ENCODE measurements at regions not wholly inside any gene's neighbourhood (a gene's known extent, or its start where the extent isn't known, plus 50 kb on each side); places are given as distances from the start of the nearest gene placed in this dataset.

DNA sequence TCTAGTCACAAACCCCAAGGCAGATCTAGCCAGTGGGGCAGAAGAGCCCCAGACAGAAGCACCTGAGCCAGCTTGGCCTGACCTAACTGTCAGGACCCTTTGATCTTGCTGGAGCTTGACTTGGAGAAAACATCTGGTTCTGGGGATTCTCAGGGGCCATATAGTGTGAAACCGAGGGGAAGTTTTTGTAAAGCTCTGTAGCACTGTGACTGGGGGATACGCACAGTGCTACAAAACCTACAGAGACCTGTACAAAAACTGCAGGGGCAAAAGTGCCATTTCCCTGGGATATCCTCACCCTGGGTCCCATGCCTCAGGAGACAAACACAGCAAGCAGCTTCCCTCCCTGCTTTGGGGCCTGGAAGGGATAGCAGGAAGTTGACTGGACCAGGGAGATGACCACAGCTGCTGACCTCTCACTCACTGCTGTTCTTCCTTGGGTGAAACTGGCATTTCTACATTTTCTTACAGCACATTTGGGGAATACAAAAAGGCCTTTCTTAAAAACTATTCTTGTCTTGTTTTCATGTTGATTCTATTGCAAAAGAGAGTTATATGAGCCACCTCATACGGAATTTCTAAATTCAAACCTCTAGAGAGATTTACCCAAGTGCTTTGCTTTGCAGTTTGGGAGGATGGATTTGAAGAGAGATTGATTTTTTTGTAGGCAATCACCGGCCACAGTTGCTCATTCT, 140.0 kb downstream of the DAD1 start:
- no peak for DNase-seq

DNA sequence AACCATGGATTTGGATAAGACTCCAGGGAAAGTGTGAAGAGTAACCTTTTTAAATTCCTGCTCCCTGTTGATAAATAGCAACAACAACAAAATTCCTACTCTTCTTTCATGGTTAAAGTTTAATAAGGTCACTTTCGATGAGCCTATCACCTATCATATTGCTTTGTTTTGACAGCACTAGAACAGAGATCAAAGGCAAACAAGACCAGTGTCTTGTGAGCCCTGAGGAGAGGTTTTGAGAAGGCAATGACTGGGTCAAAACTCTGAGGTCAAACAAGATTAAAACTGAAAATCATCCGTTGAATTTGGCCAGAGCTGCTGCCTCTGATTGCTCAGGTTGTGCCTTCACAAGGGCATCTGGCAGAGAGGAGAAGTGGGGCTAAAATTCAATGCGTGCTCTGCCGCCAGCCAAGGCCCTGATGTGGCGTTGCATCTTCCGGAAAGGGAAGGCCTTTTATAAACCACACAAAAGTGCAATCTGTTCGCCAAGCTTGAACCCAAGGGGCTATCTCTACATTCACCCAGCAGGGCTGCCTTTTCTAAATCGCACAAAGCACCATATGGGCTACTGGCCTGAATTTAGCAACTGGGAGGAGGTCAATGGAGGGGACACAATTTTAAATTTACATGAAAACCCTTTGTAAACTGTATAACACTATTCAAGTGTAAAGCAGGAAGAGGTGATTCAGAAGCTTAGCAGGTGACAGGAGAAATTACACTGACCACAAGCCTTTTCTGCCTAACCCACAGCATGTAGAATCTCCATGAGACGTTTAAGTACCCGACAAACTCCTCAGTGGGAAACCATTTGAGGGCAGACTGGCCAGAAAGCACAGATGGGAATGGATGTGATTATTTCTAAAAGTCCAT, 140.8 kb downstream of the DAD1 start:
- DNase-seq: no peak

DNA sequence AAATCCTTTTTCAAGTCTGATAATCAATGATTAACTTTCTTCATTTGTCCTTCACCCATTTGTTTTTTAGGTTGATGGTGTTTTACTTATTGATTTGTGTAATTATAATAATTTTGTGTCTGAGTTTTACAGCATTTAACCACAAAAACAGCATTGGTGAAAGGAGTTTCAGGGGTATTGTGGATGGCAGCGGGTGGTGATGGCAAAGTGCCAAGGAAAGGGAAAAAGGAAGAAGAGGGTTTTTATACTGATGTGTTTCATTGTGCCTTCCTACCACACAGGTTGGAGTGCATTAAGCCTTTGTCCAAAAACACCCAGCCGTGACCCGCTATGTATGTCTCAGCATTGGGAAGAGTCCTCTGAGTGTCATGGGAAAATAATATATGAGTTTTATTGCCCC, 150.3 kb downstream of the DAD1 start:
- no peak for DNase-seq

DNA sequence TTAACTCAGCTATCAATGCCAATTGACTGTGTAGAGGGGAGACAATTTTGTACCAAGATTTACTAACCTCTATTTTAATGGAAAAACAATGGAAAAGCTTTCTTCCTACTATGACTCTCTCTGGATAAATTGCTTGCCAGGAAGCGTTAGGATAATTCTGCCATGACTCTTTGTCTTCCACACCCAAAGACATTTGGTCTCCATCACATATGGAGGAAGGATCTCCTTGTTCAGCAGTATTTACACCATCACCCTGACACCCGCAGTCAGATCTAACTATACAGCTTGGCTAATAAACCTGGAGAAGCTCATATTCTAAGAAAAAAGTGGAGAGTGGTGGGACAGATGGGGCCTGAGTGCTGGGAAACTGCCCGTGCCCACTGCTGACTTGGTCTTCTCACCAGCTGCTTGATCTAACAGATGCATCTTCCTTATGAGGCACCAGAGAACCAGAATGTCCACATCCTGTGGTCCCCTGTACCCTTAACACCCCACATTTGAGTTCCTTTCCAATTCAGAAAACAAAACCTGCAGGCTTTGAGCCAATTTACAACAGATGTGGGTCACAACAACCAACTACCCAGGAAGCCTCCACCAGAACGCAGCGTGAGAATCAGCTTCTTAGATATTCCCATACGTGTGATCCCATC, 154.0 kb downstream of the DAD1 start:
- no peak for DNase-seq

DNA sequence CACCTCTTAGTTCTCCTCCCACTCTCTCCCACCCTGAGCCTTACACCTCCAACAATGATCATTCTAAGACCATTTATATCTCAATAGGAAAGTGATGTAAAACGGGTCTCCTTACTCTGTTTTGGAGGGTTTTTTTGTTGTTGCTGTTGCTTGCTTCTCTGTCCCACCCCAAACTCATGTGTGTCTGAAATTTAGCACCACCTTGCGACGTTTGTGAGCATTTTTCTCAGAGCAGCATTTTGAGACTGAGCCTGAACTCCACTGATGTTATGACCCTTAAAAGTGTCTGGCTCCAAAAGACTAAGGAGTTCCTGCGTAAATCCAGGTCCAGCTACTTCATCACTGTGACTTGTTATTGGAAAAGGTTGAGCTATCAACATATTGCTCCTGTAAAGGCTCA, 155.0 kb downstream of the DAD1 start:
- DNase-seq: no peak

DNA sequence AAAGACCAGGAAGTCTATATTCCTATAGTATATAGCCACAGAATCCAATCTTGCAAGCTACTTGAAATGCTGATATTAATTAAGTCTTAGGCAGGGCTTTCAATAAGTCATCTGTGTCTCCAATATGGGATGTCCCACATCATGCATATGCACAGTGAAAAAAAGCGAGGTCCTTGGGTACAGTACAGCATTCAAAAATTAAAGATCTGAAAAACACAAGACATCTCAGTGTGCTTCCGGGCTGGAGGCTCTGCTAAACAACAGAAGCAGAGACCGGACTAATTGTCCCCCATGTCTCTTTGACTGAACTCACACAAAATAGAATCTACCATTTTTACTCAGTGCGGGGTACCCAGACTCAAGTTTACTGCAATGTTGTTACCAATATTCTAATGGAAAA, 156.0 kb downstream of the DAD1 start:
- DNase-seq: no peak

DNA sequence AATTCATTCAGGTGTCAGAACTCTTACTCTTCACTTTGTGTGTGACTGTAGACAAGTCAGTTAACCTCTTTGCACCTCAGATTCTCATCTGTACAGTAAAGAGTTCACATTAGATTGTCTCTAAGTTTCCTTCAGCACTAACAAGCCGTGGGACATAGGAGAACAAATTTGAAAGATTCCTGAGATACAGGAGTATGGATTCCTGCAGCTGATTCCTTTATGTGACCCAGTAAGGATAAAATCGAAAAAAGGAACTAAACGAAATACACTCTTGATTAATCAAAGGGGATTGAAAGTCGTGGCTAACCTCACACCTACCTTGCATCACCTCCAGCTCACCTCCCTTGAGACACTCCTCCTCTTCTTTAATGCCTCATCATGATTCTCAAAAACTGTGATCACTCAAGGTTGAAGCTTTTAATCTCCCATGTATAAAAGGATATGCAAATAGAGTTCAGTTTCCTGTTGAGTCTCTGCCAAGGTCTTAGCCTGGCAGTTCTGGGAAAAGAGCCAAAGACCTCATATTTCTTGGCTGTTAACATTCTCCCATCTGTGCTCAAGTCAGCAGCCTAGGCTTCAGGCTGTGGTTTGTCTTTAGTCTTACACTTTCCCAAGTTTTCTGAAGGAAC, 156.6 kb downstream of the DAD1 start:
- DNase-seq: no peak

DNA sequence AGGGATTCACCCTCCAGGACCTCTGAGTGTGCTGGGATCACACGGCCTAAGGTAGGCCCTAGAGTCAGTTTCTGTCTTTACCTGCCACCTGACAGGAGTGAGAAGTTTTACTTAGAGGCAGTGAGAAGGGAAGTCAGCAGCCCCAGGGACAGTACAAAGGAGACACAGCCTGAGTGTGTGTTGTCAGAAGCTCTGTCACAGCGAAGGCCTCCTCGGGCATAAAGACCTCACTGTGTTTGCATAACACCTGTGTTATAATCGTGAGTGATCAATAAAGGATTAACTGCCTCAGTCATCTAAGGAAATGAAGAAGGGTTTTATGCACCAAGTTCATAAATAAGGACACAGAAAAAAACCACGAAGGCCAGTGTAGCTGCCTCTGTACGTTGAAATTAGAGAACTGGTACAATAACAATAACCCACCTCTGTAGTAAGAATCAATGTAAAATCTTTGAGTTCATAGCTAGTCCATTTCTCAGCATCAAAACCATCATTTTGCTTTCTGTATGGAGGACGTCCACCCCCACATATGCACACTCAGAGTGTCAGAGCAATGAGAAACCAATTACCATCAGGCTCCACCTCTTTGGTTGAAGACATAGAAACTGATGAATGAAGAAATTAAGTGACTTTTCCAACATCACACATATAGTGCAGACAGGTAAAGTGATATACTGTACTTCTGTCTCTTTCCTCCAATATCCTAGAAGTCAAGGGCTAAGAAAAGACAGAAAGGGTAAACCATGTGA, 159.3 kb downstream of the DAD1 start:
- no peak for DNase-seq

DNA sequence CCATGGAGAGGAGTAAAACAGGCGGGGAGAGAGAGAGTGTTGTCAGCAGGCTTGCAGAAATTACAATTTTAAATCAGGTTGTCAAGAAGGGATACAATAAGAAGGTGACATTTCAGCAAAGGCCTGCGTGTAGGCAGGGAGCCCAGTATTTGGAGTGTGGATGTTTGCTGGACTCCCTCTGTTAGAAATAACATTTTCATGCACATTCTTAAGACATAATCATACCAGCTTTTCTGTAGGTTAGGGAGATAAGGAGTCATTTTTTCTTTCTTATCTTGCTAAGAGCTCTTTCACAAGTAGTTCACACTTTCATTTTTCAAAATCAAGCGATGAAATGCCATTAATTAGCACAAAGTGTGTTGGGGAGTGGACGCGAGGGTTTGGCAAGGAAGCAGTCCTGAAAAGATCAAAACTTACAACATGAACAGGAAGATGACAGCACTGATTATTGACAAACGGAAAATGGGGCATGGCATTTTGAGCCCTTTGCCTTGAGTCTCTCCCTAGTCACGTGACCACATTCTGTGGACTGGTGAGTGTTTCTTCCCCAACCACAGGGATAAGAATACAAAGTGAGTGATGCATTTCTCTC, 160.2 kb downstream of the DAD1 start:
- no peak for DNase-seq

DNA sequence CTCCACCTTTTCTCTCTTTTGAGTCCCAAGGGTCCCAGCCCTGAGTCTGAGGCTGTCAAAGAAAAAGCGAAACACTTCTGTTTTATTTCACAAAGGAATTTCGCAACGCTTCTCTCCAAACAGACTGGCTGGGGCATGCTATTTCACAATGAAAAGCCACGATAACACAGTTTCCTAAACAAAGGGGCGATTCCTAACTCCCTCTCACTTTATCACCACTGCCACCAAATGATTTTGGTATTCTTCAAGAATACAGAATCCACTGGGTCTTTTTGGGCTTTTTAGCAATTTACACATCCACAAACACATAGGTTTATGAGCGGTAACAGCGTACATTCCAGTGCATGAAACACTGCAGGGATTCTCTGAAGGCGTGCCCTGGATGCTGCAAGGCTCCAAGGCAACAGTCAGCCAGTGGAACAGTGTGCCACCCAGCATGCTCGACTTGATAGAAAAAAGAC, 161.2 kb downstream of the DAD1 start:
- no peak for DNase-seq

DNA sequence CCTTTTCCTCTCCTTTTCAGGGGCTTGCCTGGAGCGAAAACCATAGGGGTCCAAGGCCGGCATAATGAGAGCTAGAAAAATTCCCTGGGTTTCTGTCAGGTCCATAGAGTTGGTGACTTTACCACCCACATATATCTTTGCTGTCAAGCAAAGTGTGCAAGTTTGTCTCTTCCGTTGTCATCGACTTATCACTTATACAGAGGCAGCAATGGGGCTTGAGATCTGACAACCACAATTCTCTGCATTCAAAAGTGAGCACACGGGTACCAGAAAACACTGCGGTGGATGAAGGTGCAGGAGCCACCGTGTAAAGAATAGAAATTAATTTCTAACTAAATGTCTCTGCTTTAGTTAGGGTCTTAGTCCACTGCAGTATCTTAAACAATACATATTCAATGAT, 162.3 kb downstream of the DAD1 start:
- no peak for DNase-seq

DNA sequence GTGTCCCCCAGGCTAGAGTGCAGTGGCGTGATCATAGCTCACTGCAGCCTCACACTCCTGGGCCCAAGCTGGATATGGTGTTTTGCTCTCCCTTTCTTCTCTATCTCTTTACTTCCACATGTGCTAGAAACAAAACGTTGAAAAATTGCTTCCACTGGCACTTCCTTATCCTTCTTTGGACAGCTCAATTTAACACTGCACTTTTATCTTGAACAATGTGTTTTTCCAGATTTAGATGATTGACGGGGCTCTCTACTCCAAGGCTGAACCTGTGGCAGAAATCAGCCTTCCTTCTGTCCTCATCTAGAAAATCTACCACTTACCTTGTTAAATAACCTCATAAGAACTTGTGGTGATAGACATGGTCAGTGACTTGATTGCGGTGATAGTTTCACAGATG, 165.1 kb downstream of the DAD1 start:
- no peak for DNase-seq

DNA sequence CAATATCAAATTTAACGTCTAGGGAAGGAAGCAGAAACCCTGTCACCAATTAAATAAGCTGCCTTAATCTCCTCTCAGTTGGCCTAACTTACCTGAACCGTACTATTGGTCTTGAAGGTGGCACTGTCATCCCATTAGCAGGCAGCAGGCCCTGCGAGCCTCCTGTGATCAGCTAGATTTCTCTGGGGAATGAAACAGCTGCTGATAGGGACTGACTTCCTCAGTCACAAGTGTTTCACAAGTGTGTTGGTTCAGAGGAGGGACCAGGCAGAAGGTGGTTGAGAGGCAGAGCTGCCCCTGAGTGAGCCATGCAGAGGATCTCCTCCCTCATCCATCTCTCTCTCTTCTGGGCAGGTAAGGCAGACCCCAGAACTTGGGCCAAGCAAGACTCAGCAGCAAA, 166.8 kb downstream of the DAD1 start:
- DNase-seq: no peak

DNA sequence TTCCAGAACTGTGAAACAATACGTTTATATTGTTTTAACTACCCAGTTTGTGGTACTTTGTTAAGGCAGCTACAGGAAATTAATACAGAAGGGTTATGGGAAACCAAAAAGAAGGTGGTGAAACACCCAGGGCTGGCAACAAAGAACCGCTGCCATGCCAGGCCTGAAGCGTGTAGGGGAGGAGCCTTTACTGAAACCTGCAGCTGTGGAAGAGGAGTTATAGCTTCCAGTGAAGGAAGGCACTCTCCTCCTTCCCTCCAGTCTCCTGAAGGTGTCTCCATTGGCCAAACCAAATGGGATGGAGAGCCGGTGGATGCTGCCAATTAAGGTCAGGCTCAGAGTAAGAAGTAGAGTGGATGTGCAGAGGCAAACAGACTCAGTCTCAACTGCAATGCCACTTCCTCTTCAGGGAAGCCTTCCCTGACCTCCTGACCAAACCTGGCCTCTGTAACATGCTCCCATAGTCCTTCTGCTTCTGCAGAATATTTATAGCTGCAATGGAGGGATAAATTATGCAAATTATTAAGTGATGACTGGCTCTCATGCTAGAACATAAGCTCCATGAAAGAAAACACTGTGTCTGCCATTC, 168.3 kb downstream of the DAD1 start:
- no peak for DNase-seq

DNA sequence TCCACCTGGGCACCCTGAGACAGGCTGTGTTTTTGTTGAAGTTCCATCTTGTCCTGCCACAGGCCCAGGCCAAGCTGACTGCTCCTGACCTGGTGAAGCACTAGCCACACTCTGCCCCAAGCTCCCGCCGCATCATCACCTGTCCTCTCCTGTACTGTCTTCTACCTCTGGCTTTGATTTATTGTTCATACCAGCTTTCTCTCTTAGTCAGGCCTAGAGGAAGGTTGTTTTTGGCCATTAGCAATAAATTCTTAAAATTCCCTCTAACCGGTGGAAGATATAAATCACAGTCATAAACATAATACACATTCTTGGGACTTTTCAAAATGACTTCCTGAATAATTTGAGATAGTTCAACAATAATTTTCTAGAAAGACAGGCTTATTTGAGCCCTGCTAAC, 169.4 kb downstream of the DAD1 start:
- DNase-seq: no peak

DNA sequence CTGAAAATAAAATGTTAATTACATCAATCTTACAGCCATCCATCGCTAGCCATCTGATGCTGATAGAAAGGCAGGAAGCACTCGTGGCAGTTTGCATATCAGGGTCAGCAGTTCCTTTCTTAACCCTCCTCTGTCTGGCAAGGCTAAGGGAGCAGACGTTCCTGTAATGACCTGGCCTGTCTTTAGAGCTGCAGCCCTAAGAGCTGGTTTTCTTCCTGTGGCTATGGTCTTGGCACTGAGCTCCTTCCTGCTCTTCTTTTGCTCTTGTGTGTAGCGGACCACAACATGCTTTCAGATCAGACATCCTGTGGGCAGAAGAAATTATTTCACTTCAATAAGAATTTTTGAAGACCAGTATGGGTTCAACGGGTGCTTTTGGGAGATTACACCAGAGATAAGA, 170.4 kb downstream of the DAD1 start:
- DNase-seq: no peak

DNA sequence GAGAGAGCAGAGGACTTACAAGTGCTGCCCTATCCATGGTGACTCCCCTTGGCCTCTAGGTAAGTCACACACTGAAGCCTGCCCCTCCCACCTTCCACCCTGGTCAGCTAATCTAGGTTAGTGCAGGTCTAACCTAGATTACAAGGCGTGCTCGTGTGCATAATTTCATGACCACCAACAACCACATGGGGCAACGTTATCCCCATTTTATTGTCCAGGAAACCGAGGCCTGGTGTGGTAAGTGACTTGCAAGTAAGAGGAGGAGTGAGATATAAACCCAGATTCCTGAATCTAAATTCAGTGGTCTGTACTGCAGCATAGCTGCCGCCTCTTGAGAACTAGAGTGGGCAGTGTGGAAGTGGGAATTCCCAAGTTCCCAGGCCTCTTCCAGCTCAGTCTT, 171.1 kb downstream of the DAD1 start:
- DNase-seq: no peak

DNA sequence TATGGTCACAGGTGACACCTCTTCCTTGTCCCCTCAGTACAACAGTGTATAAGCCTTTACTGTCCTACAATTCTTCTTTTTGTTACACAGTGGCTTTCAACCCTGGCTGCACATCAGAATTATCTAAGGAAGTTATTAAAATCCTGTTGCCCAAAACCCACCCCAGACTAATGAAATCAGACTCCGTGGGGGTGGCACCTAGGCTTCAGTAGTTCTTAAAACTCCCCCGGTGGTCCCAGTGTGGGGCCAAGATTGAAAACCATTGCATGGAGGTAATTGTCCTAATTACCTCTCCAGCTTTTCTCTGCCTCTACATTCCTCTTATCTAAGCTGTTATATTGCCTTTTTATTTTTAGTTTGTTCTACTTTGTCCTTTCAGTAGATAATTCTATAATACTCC, 172.8 kb downstream of the DAD1 start:
- DNase-seq: no peak

DNA sequence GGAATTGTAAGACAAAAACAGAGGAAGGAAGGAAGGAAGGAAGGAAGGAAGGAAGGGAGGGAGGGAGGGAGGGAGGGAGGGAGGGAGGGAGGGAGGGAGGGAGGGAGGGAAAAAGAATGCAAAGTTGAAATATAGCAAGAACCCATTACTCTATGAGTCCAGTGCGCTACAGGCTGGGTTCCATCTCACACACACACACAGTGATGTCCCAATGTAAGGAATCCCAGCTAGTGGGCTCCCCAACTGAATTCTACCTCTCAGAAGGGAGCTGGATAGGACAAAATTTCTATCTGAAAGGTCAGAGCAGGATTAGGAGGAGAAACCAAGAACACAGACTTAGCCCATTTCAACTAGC, 173.4 kb downstream of the DAD1 start:
- DNase-seq: no peak

DNA sequence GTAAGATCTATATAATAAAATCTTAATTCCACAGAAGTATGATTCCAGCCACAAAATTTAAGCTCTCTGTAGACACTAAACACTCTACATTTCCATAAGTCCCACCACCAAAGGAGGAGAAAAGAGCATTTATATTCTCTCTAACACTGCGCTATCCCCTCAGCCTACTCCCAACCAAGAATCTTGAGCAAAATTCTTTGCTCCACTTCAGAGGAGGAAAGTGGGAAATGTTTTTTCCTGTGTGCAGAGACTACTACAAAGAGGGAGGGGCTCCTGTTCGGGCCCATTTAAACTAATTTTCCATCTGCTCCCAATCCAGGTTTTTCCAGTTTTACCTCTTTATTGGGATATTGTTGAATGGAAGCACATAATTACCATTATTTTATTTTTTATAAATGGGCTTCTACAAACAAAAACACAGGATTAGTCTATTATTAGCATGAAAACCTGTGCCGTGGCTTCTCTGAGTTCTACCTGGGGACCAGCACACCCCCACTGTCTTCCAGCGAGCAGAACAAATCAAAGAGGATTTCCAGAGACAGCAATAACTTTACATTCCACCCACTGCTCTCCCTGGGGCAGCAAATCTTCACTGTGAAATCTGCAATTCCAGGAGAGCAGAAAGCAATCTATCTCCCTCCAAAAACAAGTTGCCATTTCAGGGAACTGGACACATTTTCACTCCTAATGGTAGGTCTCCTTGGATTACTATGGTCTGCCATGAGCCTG, 174.0 kb downstream of the DAD1 start:
- DNase-seq: no peak

DNA sequence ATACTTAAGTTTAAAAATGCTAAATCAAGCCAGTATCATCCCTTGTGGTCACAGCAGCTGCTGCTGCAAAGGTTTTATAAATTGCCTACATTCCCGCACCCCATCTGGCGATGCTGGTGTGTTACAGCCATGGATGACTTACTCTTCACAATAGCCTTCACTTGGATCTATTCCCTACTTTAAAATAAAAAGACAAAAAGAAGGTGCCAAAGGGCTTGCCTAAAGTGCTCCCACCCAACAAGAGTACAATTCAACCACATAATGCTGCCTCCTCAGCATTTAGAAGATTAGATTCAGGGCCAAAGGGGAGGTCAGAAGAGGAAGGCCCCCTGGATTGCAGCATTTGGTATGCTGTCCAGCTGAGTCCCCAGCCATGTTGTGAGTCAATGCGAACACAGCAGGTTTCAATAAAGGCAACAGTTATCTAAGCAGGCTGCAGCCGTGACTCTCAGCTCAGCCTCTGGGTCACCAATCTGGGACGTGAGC, 176.1 kb downstream of the DAD1 start:
- DNase-seq: no peak

Data from stimulated activated CD4-positive, alpha-beta T cell treated with anti-CD3 and anti-CD28 coated beads, Interleukin-15, amount 100 ng/mL, for 24 hours (primary cell).